ENCODE measurements at regions not wholly inside any gene's neighbourhood (a gene's known extent, or its start where the extent isn't known, plus 50 kb on each side); places are given as distances from the start of the nearest gene placed in this dataset.
"Not testable (repeated sequence)": the region's sequence is repeated elsewhere in the genome, so short reads cannot be mapped to it uniquely, and the experiment has no call there.

DNA sequence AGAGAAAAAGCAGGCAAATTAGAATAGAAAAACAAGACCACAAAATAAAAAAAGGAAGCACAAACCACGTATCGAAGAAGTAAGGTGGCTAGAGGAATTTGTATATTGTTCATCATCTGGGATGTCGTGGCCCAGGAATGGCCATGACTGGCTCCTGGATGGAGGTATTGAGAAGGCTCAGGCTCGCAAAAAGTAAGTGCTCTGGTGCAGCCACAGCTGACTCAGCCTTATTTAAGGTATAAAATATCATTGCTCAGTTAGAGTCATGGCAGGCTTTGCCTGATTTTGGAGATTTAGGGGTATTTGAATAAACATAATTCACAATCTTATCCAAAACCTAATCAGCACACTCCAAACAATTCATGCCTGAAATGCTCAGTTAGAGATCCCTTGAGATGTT, 78.4 kb upstream of the FANCL start:
- no peak for DNase-seq (ENCODE audit: extremely low spot score)
- ChIA-PET POLR2A (no interaction called here), CTCF (no interaction called here)
- TF ChIP-seq ZNF384 (IDR thresholded peaks at IDR 0.05) (no peak), ARNT (IDR thresholded peaks at IDR 0.05) (no peak), ELF4 (IDR thresholded peaks at IDR 0.05) (no peak), FOXK2 (IDR thresholded peaks at IDR 0.05) (no peak), BHLHE40 (IDR thresholded peaks at IDR 0.05; ENCODE audit: borderline replicate concordance) (no peak), TARDBP (IDR thresholded peaks at IDR 0.05) (no peak), FOXA1 (IDR thresholded peaks at IDR 0.05) (no peak), HDGF (IDR thresholded peaks at IDR 0.05; ENCODE audit: borderline replicate concordance) (no peak), NFRKB (IDR thresholded peaks at IDR 0.05) (no peak)
- TF ChIP-seq, protein P1, sequence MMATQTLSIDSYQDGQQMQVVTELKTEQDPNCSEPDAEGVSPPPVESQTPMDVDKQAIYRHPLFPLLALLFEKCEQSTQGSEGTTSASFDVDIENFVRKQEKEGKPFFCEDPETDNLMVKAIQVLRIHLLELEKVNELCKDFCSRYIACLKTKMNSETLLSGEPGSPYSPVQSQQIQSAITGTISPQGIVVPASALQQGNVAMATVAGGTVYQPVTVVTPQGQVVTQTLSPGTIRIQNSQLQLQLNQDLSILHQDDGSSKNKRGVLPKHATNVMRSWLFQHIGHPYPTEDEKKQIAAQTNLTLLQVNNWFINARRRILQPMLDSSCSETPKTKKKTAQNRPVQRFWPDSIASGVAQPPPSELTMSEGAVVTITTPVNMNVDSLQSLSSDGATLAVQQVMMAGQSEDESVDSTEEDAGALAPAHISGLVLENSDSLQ (IDR thresholded peaks at IDR 0.05), result no peak

DNA sequence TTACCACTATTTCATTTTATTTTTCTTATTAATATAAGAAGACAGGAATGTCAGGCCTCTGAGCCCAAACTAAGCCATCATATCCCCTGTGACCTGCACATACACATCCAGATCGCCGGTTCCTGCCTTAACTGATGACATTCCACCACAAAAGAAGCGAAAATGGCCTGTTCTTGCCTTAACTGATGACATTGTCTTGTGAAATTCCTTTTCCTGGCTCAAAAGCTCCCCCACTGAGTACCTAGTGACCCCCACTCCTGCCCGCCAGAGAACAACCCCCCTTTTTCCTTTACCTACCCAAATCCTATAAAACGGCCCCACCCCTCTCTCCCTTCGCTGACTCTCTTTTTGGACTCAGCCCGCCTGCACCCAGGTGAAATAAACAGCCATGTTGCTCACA, 77.8 kb upstream of the FANCL start:
- POLR2A ChIA-PET, result not testable (repeated sequence)

DNA sequence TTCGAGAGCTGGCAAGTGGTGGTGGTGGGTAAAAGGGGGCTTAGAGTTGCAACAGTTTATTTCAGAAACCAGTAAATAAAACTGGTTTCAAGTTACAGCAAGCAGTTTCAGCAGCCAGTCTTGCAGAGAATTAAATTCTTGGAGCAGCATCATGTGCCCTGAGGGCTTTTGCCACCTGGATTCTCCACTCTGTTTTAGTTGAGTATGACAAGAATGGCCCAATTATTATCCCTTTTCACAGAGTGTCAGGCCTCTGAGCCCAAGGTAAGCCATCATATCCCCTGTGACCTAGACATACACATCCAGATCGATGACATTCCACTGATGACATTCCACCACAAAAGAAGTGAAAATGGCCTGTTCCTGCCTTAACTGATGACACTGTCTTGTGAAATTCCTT, 72.8 kb upstream of the FANCL start:
- TF ChIP-seq LEF1 (IDR thresholded peaks at IDR 0.05; ENCODE audit: borderline replicate concordance), result no peak
- TF ChIP-seq, protein P1 (IDR thresholded peaks at IDR 0.05), result no peak
- no peak for TF ChIP-seq L3MBTL2 (conservative IDR thresholded peaks at IDR 0.05)
- TF ChIP-seq SUZ12 (IDR thresholded peaks at IDR 0.05), result no peak
- TF ChIP-seq FOXA1 (IDR thresholded peaks at IDR 0.05), result no peak
- TF ChIP-seq ZNF384 (IDR thresholded peaks at IDR 0.05), result no peak
- no peak for TF ChIP-seq FOXK2 (IDR thresholded peaks at IDR 0.05)
- TF ChIP-seq CTBP1 (IDR thresholded peaks at IDR 0.05; ENCODE audit: borderline replicate concordance), result no peak
- TF ChIP-seq BHLHE40 (IDR thresholded peaks at IDR 0.05; ENCODE audit: borderline replicate concordance), result no peak
- no peak for TF ChIP-seq ARNT (IDR thresholded peaks at IDR 0.05)
- no peak for TF ChIP-seq ELF4 (IDR thresholded peaks at IDR 0.05)
- TF ChIP-seq TARDBP (IDR thresholded peaks at IDR 0.05), result no peak
- TF ChIP-seq HDGF (IDR thresholded peaks at IDR 0.05; ENCODE audit: borderline replicate concordance), result no peak
- TF ChIP-seq NFRKB (IDR thresholded peaks at IDR 0.05), result no peak
- TF ChIP-seq SP1 (IDR thresholded peaks at IDR 0.05), result no peak
- TF ChIP-seq FOXM1 (IDR thresholded peaks at IDR 0.05; ENCODE audit: borderline replicate concordance), result no peak
- no peak for DNase-seq (ENCODE audit: extremely low spot score)
- POLR2A ChIA-PET, result no interaction called here
- CTCF ChIA-PET, result no interaction called here

More for the DNA sequence above, 77.8 kb upstream of the FANCL start:
- DNase-seq (ENCODE audit: extremely low spot score); CTCF ChIA-PET: not testable (repeated sequence)

DNA sequence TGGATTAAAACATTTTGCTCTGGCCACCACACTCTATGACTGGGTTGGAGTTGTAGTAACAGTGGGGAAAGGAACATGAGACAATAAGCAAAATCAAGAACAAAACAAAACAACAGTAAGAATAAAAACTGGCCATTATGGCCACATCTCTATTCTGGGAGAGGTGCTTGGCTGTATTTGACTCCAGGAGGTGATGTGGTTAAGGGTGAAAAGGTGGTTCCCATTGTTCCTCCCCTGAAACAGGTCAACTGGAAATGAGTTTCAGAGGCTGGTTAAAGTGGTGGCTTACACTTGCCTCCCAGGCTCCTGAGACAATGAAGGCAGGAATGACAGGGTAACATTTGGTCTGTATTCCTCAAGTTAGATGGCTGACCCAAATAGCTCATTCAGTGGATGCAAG, 67.3 kb upstream of the FANCL start:
- DNase-seq (ENCODE audit: extremely low spot score), result no peak
- POLR2A ChIA-PET, result no interaction called here
- CTCF ChIA-PET, result no interaction called here
- TF ChIP-seq BHLHE40 (IDR thresholded peaks at IDR 0.05; ENCODE audit: borderline replicate concordance), result no peak
- TF ChIP-seq ARNT (IDR thresholded peaks at IDR 0.05), result no peak
- TF ChIP-seq, protein P1 (IDR thresholded peaks at IDR 0.05), result no peak
- no peak for TF ChIP-seq TARDBP (IDR thresholded peaks at IDR 0.05)
- no peak for TF ChIP-seq FOXK2 (IDR thresholded peaks at IDR 0.05)
- no peak for TF ChIP-seq HDGF (IDR thresholded peaks at IDR 0.05; ENCODE audit: borderline replicate concordance)

DNA sequence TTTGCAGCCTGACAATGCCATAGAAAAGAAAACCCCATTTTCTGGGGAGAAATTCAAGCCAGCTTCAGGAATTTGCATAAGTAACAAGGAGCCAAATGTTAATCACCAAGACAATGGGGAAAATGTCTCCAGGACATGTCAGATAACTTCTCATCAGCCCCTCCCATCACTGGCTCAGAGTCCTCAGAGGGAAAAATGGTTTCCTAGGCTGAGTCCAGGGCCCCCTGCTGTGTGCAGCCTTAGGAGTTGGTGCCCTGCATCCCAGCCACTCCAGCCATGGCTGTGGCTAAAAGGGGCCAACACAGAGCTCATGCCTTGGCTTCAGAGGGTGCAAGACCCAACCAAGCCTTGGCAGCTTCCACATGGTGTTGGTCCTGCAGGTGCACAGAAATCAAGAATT, 63.7 kb upstream of the FANCL start:
- DNase-seq (ENCODE audit: extremely low spot score), result no peak
- POLR2A ChIA-PET, result no interaction called here
- CTCF ChIA-PET, result no interaction called here
- TF ChIP-seq LEF1 (IDR thresholded peaks at IDR 0.05; ENCODE audit: borderline replicate concordance), result no peak
- TF ChIP-seq HDGF (IDR thresholded peaks at IDR 0.05; ENCODE audit: borderline replicate concordance), result no peak
- no peak for TF ChIP-seq SP1 (IDR thresholded peaks at IDR 0.05)
- TF ChIP-seq ARNT (IDR thresholded peaks at IDR 0.05), result no peak
- TF ChIP-seq SUZ12 (IDR thresholded peaks at IDR 0.05), result no peak
- no peak for TF ChIP-seq FOXK2 (IDR thresholded peaks at IDR 0.05)
- no peak for TF ChIP-seq BHLHE40 (IDR thresholded peaks at IDR 0.05; ENCODE audit: borderline replicate concordance)
- no peak for TF ChIP-seq ZNF384 (IDR thresholded peaks at IDR 0.05)

DNA sequence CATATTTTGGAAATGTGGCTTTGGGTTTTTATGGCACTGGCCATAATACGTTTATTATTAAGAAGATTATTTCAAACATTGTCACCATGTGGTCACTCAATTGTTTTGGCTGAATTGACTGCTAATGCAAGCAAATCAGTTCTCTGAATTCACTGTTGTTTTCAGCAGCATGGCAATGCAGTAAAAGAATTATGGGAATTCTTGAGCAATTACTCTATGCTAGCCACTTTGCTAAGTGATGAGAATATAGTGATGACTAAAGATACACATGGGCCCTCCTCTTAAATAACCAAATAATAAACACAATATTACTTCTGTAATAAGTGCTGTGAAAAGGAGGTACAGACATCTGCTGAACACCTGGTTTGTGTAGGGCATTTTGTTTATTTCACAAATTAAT, 58.0 kb upstream of the FANCL start:
- TF ChIP-seq FOXA1 (IDR thresholded peaks at IDR 0.05) (no peak), FOXM1 (IDR thresholded peaks at IDR 0.05; ENCODE audit: borderline replicate concordance) (no peak), ZNF384 (IDR thresholded peaks at IDR 0.05) (no peak), ELF4 (IDR thresholded peaks at IDR 0.05) (no peak), BHLHE40 (IDR thresholded peaks at IDR 0.05; ENCODE audit: borderline replicate concordance) (no peak), NFRKB (IDR thresholded peaks at IDR 0.05) (no peak), HDGF (IDR thresholded peaks at IDR 0.05; ENCODE audit: borderline replicate concordance) (no peak), LEF1 (IDR thresholded peaks at IDR 0.05; ENCODE audit: borderline replicate concordance) (no peak), SP1 (IDR thresholded peaks at IDR 0.05) (no peak), CTBP1 (IDR thresholded peaks at IDR 0.05; ENCODE audit: borderline replicate concordance) (no peak), SUZ12 (IDR thresholded peaks at IDR 0.05) (no peak), FOXK2 (IDR thresholded peaks at IDR 0.05) (no peak)
- TF ChIP-seq, protein P1 (IDR thresholded peaks at IDR 0.05), result no peak
- no peak for DNase-seq (ENCODE audit: extremely low spot score)
- ChIA-PET CTCF (no interaction called here), POLR2A (no interaction called here)

All from HEK293T (cell line).